ENCODE measurements at regions not wholly inside any gene's neighbourhood (a gene's known extent, or its start where the extent isn't known, plus 50 kb on each side); places are given as distances from the start of the nearest gene placed in this dataset.

GRCh38 chr2:12044857-12045256 lies 298.4 kb downstream of the LPIN1 start:
- Histone ChIP-seq H3K9me3 (ENCODE audit: control insufficient read depth, insufficient read depth, low read depth, low read length) (no peaks in the 10 kb centered on the region), H3K27me3 (ENCODE audit: control insufficient read depth, insufficient read depth, low read length) (no peaks in the 10 kb centered on the region), H3K36me3 (ENCODE audit: control insufficient read depth, insufficient read depth, low read length) (no peaks in the 10 kb centered on the region), H3K27ac (ENCODE audit: low read depth, low read length) (no peak overlapping the region), H3K9ac (ENCODE audit: low read length) (no peak overlapping the region), H3K4me3 (ENCODE audit: low read depth, low read length) (no peak overlapping the region), H3K4me1 (ENCODE audit: control insufficient read depth, insufficient read depth, low read length) (no peaks in the 10 kb centered on the region)

- H3K9me3 ChIP-seq (ENCODE audit: control insufficient read depth, insufficient read depth, low read depth, low read length): no peaks in the 10 kb centered on the region
- H3K4me3 ChIP-seq (ENCODE audit: low read depth, low read length): no peak overlapping the region
- no peaks in the 10 kb centered on the region for H3K36me3 ChIP-seq (ENCODE audit: control insufficient read depth, insufficient read depth, low read length)
- H3K9ac ChIP-seq (ENCODE audit: low read length): no peak overlapping the region
- no peaks in the 10 kb centered on the region for H3K27me3 ChIP-seq (ENCODE audit: control insufficient read depth, insufficient read depth, low read length)
- H3K27ac ChIP-seq (ENCODE audit: low read depth, low read length): no peak overlapping the region
- no peaks in the 10 kb centered on the region for H3K4me1 ChIP-seq (ENCODE audit: control insufficient read depth, insufficient read depth, low read length)
These were observed 299.4 kb downstream of the LPIN1 start for GRCh38 chr2:12045864-12046291.

- no peak overlapping the region for H3K9ac ChIP-seq (ENCODE audit: low read length)
- no peaks in the 10 kb centered on the region for H3K27me3 ChIP-seq (ENCODE audit: control insufficient read depth, insufficient read depth, low read length)
- H3K4me1 ChIP-seq (ENCODE audit: control insufficient read depth, insufficient read depth, low read length): no peaks in the 10 kb centered on the region
- no peak overlapping the region for H3K27ac ChIP-seq (ENCODE audit: low read depth, low read length)
- no peaks in the 10 kb centered on the region for H3K9me3 ChIP-seq (ENCODE audit: control insufficient read depth, insufficient read depth, low read depth, low read length)
- no peak overlapping the region for H3K4me3 ChIP-seq (ENCODE audit: low read depth, low read length)
- no peaks in the 10 kb centered on the region for H3K36me3 ChIP-seq (ENCODE audit: control insufficient read depth, insufficient read depth, low read length)
These were observed 300.2 kb downstream of the LPIN1 start for GRCh38 chr2:12046641-12047040.

GRCh38 chr2:12047761-12048160 lies 301.3 kb downstream of the LPIN1 start:
- Histone ChIP-seq H3K27me3 (ENCODE audit: control insufficient read depth, insufficient read depth, low read length) (no peaks in the 10 kb centered on the region), H3K36me3 (ENCODE audit: control insufficient read depth, insufficient read depth, low read length) (no peaks in the 10 kb centered on the region), H3K4me1 (ENCODE audit: control insufficient read depth, insufficient read depth, low read length) (no peaks in the 10 kb centered on the region), H3K27ac (ENCODE audit: low read depth, low read length) (no peak overlapping the region), H3K9me3 (ENCODE audit: control insufficient read depth, insufficient read depth, low read depth, low read length) (no peaks in the 10 kb centered on the region), H3K4me3 (ENCODE audit: low read depth, low read length) (no peak overlapping the region), H3K9ac (ENCODE audit: low read length) (no peak overlapping the region)

- Histone ChIP-seq H3K9me3 (ENCODE audit: control insufficient read depth, insufficient read depth, low read depth, low read length) (no peaks in the 10 kb centered on the region), H3K9ac (ENCODE audit: low read length) (no peak overlapping the region), H3K4me3 (ENCODE audit: low read depth, low read length) (no peak overlapping the region), H3K36me3 (ENCODE audit: control insufficient read depth, insufficient read depth, low read length) (no peaks in the 10 kb centered on the region), H3K27me3 (ENCODE audit: control insufficient read depth, insufficient read depth, low read length) (no peaks in the 10 kb centered on the region), H3K4me1 (ENCODE audit: control insufficient read depth, insufficient read depth, low read length) (no peaks in the 10 kb centered on the region), H3K27ac (ENCODE audit: low read depth, low read length) (no peak overlapping the region)
These were observed 302.1 kb downstream of the LPIN1 start for GRCh38 chr2:12048550-12048949.

- no peak overlapping the region for H3K9ac ChIP-seq (ENCODE audit: low read length)
- H3K27me3 ChIP-seq (ENCODE audit: control insufficient read depth, insufficient read depth, low read length): no peaks in the 10 kb centered on the region
- H3K4me3 ChIP-seq (ENCODE audit: low read depth, low read length): no peak overlapping the region
- H3K36me3 ChIP-seq (ENCODE audit: control insufficient read depth, insufficient read depth, low read length): no peaks in the 10 kb centered on the region
- H3K27ac ChIP-seq (ENCODE audit: low read depth, low read length): no peak overlapping the region
- H3K9me3 ChIP-seq (ENCODE audit: control insufficient read depth, insufficient read depth, low read depth, low read length): 0 out of 2 replicates have a peak, but pooled peaks cover 3% of the 10 kb centered on the region
- H3K4me1 ChIP-seq (ENCODE audit: control insufficient read depth, insufficient read depth, low read length): no peaks in the 10 kb centered on the region
These were observed 304.0 kb downstream of the LPIN1 start for GRCh38 chr2:12050396-12050795.

GRCh38 chr2:12051831-12052230 lies 305.4 kb downstream of the LPIN1 start:
- Histone ChIP-seq H3K27ac (ENCODE audit: low read depth, low read length) (no peak overlapping the region), H3K4me1 (ENCODE audit: control insufficient read depth, insufficient read depth, low read length) (no peaks in the 10 kb centered on the region), H3K9me3 (ENCODE audit: control insufficient read depth, insufficient read depth, low read depth, low read length) (0 out of 2 replicates have a peak, but pooled peaks cover 3% of the 10 kb centered on the region), H3K4me3 (ENCODE audit: low read depth, low read length) (no peak overlapping the region), H3K9ac (ENCODE audit: low read length) (no peak overlapping the region), H3K36me3 (ENCODE audit: control insufficient read depth, insufficient read depth, low read length) (no peaks in the 10 kb centered on the region), H3K27me3 (ENCODE audit: control insufficient read depth, insufficient read depth, low read length) (no peaks in the 10 kb centered on the region)

GRCh38 chr2:12052796-12053195 lies 306.4 kb downstream of the LPIN1 start:
- Histone ChIP-seq H3K9ac (ENCODE audit: low read length) (no peak overlapping the region), H3K9me3 (ENCODE audit: control insufficient read depth, insufficient read depth, low read depth, low read length) (0 out of 2 replicates have a peak, but pooled peaks cover 3% of the 10 kb centered on the region), H3K4me1 (ENCODE audit: control insufficient read depth, insufficient read depth, low read length) (peaks cover 8% of the 10 kb centered on the region), H3K36me3 (ENCODE audit: control insufficient read depth, insufficient read depth, low read length) (no peaks in the 10 kb centered on the region), H3K27ac (ENCODE audit: low read depth, low read length) (no peak overlapping the region), H3K4me3 (ENCODE audit: low read depth, low read length) (no peak overlapping the region), H3K27me3 (ENCODE audit: control insufficient read depth, insufficient read depth, low read length) (no peaks in the 10 kb centered on the region)

- no peak overlapping the region for H3K9ac ChIP-seq (ENCODE audit: low read length)
- peaks cover 11% of the 10 kb centered on the region for H3K4me1 ChIP-seq (ENCODE audit: control insufficient read depth, insufficient read depth, low read length)
- H3K4me3 ChIP-seq (ENCODE audit: low read depth, low read length): no peak overlapping the region
- no peaks in the 10 kb centered on the region for H3K27me3 ChIP-seq (ENCODE audit: control insufficient read depth, insufficient read depth, low read length)
- no peak overlapping the region for H3K27ac ChIP-seq (ENCODE audit: low read depth, low read length)
- no peaks in the 10 kb centered on the region for H3K36me3 ChIP-seq (ENCODE audit: control insufficient read depth, insufficient read depth, low read length)
- H3K9me3 ChIP-seq (ENCODE audit: control insufficient read depth, insufficient read depth, low read depth, low read length): 0 out of 2 replicates have a peak, but pooled peaks cover 3% of the 10 kb centered on the region
These were observed 308.7 kb downstream of the LPIN1 start for GRCh38 chr2:12054956-12055618.

GRCh38 chr2:12057436-12058166 lies 311.2 kb downstream of the LPIN1 start:
- H3K4me1 ChIP-seq (ENCODE audit: control insufficient read depth, insufficient read depth, low read length): peaks cover 17% of the 10 kb centered on the region
- H3K9me3 ChIP-seq (ENCODE audit: control insufficient read depth, insufficient read depth, low read depth, low read length): 0 out of 2 replicates have a peak, but pooled peaks cover 3% of the 10 kb centered on the region
- no peak overlapping the region for H3K9ac ChIP-seq (ENCODE audit: low read length)
- no peaks in the 10 kb centered on the region for H3K27me3 ChIP-seq (ENCODE audit: control insufficient read depth, insufficient read depth, low read length)
- no peaks in the 10 kb centered on the region for H3K36me3 ChIP-seq (ENCODE audit: control insufficient read depth, insufficient read depth, low read length)
- no peak overlapping the region for H3K27ac ChIP-seq (ENCODE audit: low read depth, low read length)
- H3K4me3 ChIP-seq (ENCODE audit: low read depth, low read length): no peak overlapping the region

- no peak overlapping the region for H3K4me3 ChIP-seq (ENCODE audit: low read depth, low read length)
- H3K27me3 ChIP-seq (ENCODE audit: control insufficient read depth, insufficient read depth, low read length): no peaks in the 10 kb centered on the region
- H3K36me3 ChIP-seq (ENCODE audit: control insufficient read depth, insufficient read depth, low read length): no peaks in the 10 kb centered on the region
- no peaks in the 10 kb centered on the region for H3K9me3 ChIP-seq (ENCODE audit: control insufficient read depth, insufficient read depth, low read depth, low read length)
- H3K9ac ChIP-seq (ENCODE audit: low read length): no peak overlapping the region
- H3K4me1 ChIP-seq (ENCODE audit: control insufficient read depth, insufficient read depth, low read length): peaks cover 17% of the 10 kb centered on the region
- no peak overlapping the region for H3K27ac ChIP-seq (ENCODE audit: low read depth, low read length)
These were observed 313.4 kb downstream of the LPIN1 start for GRCh38 chr2:12059616-12060441.
